Suprapubic skin (tissue), 4 donors: ENCODE measurements at regions not wholly inside any gene's neighbourhood (a gene's known extent, or its start where the extent isn't known, plus 50 kb on each side); places are given as distances from the start of the nearest gene placed in this dataset.

Experiments
- DNase-seq, 2 donors: peaks; one replicate each; pipeline ENCODE4 v3.0.0-alpha.2; 2019; ENCODE audit warnings: low spot score in 2 of 2
- H3K27ac ChIP-seq: fragments of 200-600 bp; sonication (generic); one replicate; pipeline ENCODE4 v1.5.1; 2019
- H3K27me3 ChIP-seq: fragments of 200-600 bp; sonication (generic); one replicate; pipeline ENCODE4 v1.5.1; 2019
- H3K36me3 ChIP-seq: fragments of 200-600 bp; sonication (generic); one replicate; pipeline ENCODE4 v1.5.1; 2019
- H3K4me1 ChIP-seq: fragments of 200-600 bp; sonication (generic); one replicate; pipeline ENCODE4 v1.5.1; 2019
- H3K4me3 ChIP-seq: fragments of 200-600 bp; sonication (generic); one replicate; pipeline ENCODE4 v1.5.1; 2019; ENCODE audit warnings: mild to moderate bottlenecking
- H3K9me3 ChIP-seq: fragments of 200-600 bp; sonication (generic); one replicate; pipeline ENCODE4 v1.5.1; 2019
- EP300 ChIP-seq: sonication (generic); formaldehyde crosslinking; IDR thresholded peaks from one replicate; pipeline ENCODE4 v1.6.1; 2017; ENCODE audit warnings: antibody characterized with exemption
- POLR2A ChIP-seq, 2 donors: fragments of 450-650 bp; IDR thresholded peaks; one replicate each; pipeline ENCODE4 v1.6.1; 2017; ENCODE audit warnings: antibody characterized with exemption in 2 of 2, mild to moderate bottlenecking in 2 of 2, moderate library complexity in 2 of 2
- POLR2AphosphoS5 ChIP-seq, 3 donors: sonication (generic); formaldehyde crosslinking; IDR thresholded peaks; one replicate each; pipeline ENCODE4 v1.6.1; 2017; ENCODE audit warnings: antibody characterized with exemption in 3 of 3
- WGBS: methylation state at CpG from one replicate; pipeline ENCODE4 v1.1.5; 2018; 5-methylcytosine and 5-hydroxymethylcytosine counted together
- TF ChIP-seq, protein P1 (sequence below), 2 donors: fragments of 200-600 bp in 1 of 2; fragments of 450-650 bp in 1 of 2; sonication (generic) in 1 of 2; IDR thresholded peaks; one replicate each; pipeline ENCODE4 v1.5.1; 2016 to 2019; ENCODE audit warnings: antibody characterized with exemption in 2 of 2, mild to moderate bottlenecking in 1 of 2, moderate library complexity in 1 of 2

DNA sequence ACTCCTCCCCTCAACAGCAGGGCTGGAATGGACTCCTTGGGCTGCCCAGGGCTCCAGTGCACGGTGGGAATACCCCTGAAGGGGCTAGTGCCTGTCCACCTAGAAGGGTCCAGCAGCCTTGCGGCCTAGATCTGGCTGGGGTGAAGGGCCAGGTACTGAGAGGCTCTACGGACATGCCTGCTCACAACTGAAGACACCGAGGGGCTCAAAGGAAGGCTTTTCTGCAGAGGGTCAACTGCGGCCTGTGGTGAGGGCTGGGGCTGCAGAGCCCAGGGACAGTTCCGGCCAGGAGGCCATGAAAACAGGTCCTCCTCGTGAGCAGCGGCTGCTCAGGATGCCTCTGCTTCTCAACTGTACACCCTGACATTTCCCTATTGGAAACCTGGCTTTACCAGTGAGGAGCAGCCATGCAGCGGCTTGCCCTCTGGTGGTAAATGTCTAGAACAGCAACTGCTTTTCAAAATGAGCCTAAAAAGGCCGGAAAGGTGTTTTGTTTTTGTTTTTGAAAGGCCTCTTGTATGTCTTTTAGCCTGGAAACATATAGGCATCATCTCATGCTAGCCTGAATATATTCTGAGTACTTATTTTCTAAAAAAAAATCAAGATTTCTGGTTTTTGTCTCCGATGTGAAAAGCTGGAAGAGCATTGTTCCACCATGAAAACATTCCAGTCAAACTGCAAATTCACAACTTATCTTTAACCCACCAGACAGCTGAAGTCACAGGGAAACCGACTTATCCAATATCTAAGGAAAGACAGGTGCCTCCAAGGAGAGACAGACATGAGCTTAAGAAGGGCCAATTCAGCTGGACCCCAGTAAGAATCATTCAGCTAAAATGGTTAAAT is 163.4 kb downstream of the KLF13 start:
- H3K36me3 ChIP-seq: no peaks in the 10 kb centered on the region
- H3K27ac ChIP-seq: no peak overlapping the region
- WGBS: 25% methylated on average over 7 of the region's 12 CpGs

GRCh38 chr15:31494786-31495185 is 168.2 kb downstream of the KLF13 start:
- WGBS: 89% methylated on average over 4 of the region's 4 CpGs
- no peak overlapping the region for H3K4me3 ChIP-seq

More for the DNA sequence above, 163.4 kb downstream of the KLF13 start:
- TF ChIP-seq POLR2A (IDR thresholded peaks at IDR 0.05) (no peak), EP300 (no peak)
- TF ChIP-seq, protein P1, sequence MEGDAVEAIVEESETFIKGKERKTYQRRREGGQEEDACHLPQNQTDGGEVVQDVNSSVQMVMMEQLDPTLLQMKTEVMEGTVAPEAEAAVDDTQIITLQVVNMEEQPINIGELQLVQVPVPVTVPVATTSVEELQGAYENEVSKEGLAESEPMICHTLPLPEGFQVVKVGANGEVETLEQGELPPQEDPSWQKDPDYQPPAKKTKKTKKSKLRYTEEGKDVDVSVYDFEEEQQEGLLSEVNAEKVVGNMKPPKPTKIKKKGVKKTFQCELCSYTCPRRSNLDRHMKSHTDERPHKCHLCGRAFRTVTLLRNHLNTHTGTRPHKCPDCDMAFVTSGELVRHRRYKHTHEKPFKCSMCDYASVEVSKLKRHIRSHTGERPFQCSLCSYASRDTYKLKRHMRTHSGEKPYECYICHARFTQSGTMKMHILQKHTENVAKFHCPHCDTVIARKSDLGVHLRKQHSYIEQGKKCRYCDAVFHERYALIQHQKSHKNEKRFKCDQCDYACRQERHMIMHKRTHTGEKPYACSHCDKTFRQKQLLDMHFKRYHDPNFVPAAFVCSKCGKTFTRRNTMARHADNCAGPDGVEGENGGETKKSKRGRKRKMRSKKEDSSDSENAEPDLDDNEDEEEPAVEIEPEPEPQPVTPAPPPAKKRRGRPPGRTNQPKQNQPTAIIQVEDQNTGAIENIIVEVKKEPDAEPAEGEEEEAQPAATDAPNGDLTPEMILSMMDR (IDR thresholded peaks at IDR 0.05): peak; percentile 88 to 89
- DNase-seq: no peak
- Histone ChIP-seq H3K4me3 (no peak overlapping the region), H3K9me3 (peaks cover 3% of the 10 kb centered on the region), H3K27me3 (no peaks in the 10 kb centered on the region), H3K4me1 (peaks cover 50% of the 10 kb centered on the region)

GRCh38 chr15:31495281-31495680 is 168.6 kb downstream of the KLF13 start:
- 90% methylated on average over 4 of the region's 4 CpGs for WGBS
- no peaks in the 10 kb centered on the region for H3K36me3 ChIP-seq
- TF ChIP-seq EP300 (no peak), POLR2AphosphoS5 (IDR thresholded peaks at IDR 0.05) (no peak), POLR2A (IDR thresholded peaks at IDR 0.05) (no peak)
- TF ChIP-seq, protein P1 (IDR thresholded peaks at IDR 0.05): no peak
- H3K27me3 ChIP-seq: no peaks in the 10 kb centered on the region
- H3K27ac ChIP-seq: no peak overlapping the region
- no peak overlapping the region for H3K4me3 ChIP-seq
- H3K9me3 ChIP-seq: peaks cover 3% of the 10 kb centered on the region
- no peak for DNase-seq
- no peaks in the 10 kb centered on the region for H3K4me1 ChIP-seq

More at GRCh38 chr15:31494786-31495185, 168.2 kb downstream of the KLF13 start:
- Histone ChIP-seq H3K27ac (no peak overlapping the region), H3K27me3 (no peaks in the 10 kb centered on the region), H3K9me3 (peaks cover 3% of the 10 kb centered on the region), H3K4me1 (peaks cover 4% of the 10 kb centered on the region), H3K36me3 (no peaks in the 10 kb centered on the region)
- DNase-seq: no peak
- TF ChIP-seq POLR2AphosphoS5 (IDR thresholded peaks at IDR 0.05): no peak
- no peak for TF ChIP-seq EP300
- TF ChIP-seq POLR2A (IDR thresholded peaks at IDR 0.05): no peak
- TF ChIP-seq, protein P1 (IDR thresholded peaks at IDR 0.05): no peak

DNA sequence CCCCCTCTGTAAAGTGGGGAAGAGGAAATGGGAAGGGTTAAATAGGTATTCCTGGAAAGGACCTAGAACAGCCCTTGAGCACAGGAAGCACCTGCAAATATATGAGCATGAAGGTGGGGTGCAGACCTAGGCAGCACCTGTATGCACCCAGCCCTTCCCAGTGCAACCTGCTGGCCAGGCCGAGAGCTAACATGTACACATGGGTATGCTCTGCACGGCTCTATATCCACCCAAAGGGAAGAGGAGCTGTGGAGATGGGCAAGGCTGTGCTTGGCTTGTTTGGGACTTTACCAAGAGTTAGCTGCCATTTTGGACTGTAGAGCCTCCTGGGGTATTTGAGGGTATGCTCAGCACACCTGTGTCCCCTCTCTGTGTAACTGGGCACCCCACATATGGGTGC is 171.2 kb downstream of the KLF13 start:
- Histone ChIP-seq H3K27ac (no peak overlapping the region), H3K9me3 (no peaks in the 10 kb centered on the region), H3K27me3 (no peaks in the 10 kb centered on the region), H3K4me1 (no peaks in the 10 kb centered on the region), H3K36me3 (no peaks in the 10 kb centered on the region), H3K4me3 (no peak overlapping the region)
- TF ChIP-seq, protein P1 (IDR thresholded peaks at IDR 0.05): no peak
- TF ChIP-seq EP300 (no peak), POLR2A (IDR thresholded peaks at IDR 0.05) (no peak), POLR2AphosphoS5 (IDR thresholded peaks at IDR 0.05) (no peak)
- 100% methylated on average over 2 of the region's 2 CpGs for WGBS
- DNase-seq: no peak

DNA sequence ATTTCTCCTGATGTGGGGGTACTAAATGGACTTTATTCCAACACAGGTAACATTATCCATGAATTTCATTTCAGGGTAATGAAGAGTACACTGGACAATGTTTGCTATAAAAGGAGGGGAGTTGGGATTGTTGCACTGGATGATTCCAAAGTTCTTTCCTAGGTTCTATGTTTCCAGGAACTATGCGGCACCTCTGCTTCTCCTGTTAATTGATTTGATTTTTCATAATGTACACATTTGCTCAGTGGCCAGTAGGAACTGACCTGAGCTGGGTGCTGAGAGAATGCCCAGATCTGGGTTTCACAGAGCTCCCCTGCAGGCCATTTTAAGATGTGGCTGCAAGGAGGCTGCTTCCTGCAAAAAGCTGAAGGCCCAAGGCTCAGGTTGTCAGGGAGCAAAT is 171.7 kb downstream of the KLF13 start:
- Histone ChIP-seq H3K27me3 (no peaks in the 10 kb centered on the region), H3K4me1 (no peaks in the 10 kb centered on the region), H3K27ac (no peak overlapping the region), H3K9me3 (no peaks in the 10 kb centered on the region), H3K4me3 (no peak overlapping the region), H3K36me3 (no peaks in the 10 kb centered on the region)
- TF ChIP-seq, protein P1 (IDR thresholded peaks at IDR 0.05): no peak
- TF ChIP-seq POLR2AphosphoS5 (IDR thresholded peaks at IDR 0.05) (no peak), EP300 (no peak), POLR2A (IDR thresholded peaks at IDR 0.05) (no peak)
- DNase-seq: no peak
- 96% methylated on average over 1 of the region's 1 CpG for WGBS
